ENCODE measurements at regions not wholly inside any gene's neighbourhood (a gene's known extent, or its start where the extent isn't known, plus 50 kb on each side); places are given as distances from the start of the nearest gene placed in this dataset.

- H3K27ac ChIP-seq: no peak overlapping the region
- TF ChIP-seq, protein P1, sequence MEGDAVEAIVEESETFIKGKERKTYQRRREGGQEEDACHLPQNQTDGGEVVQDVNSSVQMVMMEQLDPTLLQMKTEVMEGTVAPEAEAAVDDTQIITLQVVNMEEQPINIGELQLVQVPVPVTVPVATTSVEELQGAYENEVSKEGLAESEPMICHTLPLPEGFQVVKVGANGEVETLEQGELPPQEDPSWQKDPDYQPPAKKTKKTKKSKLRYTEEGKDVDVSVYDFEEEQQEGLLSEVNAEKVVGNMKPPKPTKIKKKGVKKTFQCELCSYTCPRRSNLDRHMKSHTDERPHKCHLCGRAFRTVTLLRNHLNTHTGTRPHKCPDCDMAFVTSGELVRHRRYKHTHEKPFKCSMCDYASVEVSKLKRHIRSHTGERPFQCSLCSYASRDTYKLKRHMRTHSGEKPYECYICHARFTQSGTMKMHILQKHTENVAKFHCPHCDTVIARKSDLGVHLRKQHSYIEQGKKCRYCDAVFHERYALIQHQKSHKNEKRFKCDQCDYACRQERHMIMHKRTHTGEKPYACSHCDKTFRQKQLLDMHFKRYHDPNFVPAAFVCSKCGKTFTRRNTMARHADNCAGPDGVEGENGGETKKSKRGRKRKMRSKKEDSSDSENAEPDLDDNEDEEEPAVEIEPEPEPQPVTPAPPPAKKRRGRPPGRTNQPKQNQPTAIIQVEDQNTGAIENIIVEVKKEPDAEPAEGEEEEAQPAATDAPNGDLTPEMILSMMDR (IDR thresholded peaks at IDR 0.05): no peak
- no peak for ATAC-seq
- no peaks in the 10 kb centered on the region for H3K9me3 ChIP-seq
- intact Hi-C loops (cut with DNase I): no loop called here
- H3K27me3 ChIP-seq (ENCODE audit: insufficient read depth in 3 of 3, low read length in 2 of 3): no peaks in the 10 kb centered on the region
- H3K36me3 ChIP-seq (ENCODE audit: insufficient read depth in 1 of 2, low read depth in 1 of 2): no peaks in the 10 kb centered on the region
- no peak overlapping the region for H3K4me3 ChIP-seq
- H3K4me1 ChIP-seq: no peaks in the 10 kb centered on the region
- DNase-seq: no peak
These were observed 435.2 kb downstream of the ZFHX3 start for GRCh38 chr16:72612718-72613117.

DNA sequence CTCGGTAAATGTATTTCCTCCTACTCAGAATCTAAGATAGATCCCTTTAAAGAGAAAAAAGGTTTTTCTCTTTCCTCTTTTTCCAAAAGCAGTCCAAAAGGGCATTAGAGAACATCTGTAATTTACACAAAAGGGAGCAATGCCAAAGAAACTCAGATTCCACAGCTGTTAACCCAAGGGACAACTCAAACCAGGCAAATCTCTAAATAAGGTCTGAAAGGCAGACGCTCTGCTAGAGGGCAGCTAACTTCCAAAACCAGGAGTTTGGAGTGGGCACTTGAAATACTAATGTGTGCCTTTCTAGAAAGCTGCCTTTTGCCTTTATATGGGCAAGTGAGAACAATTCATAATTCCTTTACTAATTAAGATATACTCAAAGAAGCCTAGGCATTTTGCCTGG is 435.7 kb downstream of the ZFHX3 start:
- Histone ChIP-seq H3K4me3 (no peak overlapping the region), H3K27me3 (ENCODE audit: insufficient read depth in 3 of 3, low read length in 2 of 3) (no peaks in the 10 kb centered on the region), H3K9me3 (no peaks in the 10 kb centered on the region), H3K4me1 (no peaks in the 10 kb centered on the region), H3K27ac (no peak overlapping the region), H3K36me3 (ENCODE audit: insufficient read depth in 1 of 2, low read depth in 1 of 2) (no peaks in the 10 kb centered on the region)
- WGBS, 3 donors: 20 to 25% (median 23%) methylated on average over 2 of the region's 2 CpGs
- TF ChIP-seq, protein P1 (IDR thresholded peaks at IDR 0.05): no peak
- intact Hi-C loops (cut with DNase I): no loop called here
- ATAC-seq (no peak), DNase-seq (no peak)

GRCh38 chr16:72609933-72610332 is 438.0 kb upstream of the PMFBP1 start:
- no peak overlapping the region for H3K4me3 ChIP-seq
- H3K9me3 ChIP-seq: no peaks in the 10 kb centered on the region
- intact Hi-C loops (cut with DNase I): no loop called here
- H3K27me3 ChIP-seq (ENCODE audit: insufficient read depth in 3 of 3, low read length in 2 of 3): no peaks in the 10 kb centered on the region
- H3K36me3 ChIP-seq (ENCODE audit: insufficient read depth in 1 of 2, low read depth in 1 of 2): no peaks in the 10 kb centered on the region
- no peaks in the 10 kb centered on the region for H3K4me1 ChIP-seq
- WGBS, 3 donors: 73 to 89% (median 78%) methylated on average over 3 of the region's 3 CpGs
- DNase-seq (no peak), ATAC-seq (no peak)
- H3K27ac ChIP-seq: no peak overlapping the region
- TF ChIP-seq, protein P1 (IDR thresholded peaks at IDR 0.05): no peak

- Histone ChIP-seq H3K9me3 (no peaks in the 10 kb centered on the region), H3K27ac (no peak overlapping the region), H3K36me3 (ENCODE audit: insufficient read depth in 1 of 2, low read depth in 1 of 2) (no peaks in the 10 kb centered on the region), H3K4me1 (no peaks in the 10 kb centered on the region), H3K27me3 (ENCODE audit: insufficient read depth in 3 of 3, low read length in 2 of 3) (no peaks in the 10 kb centered on the region), H3K4me3 (no peak overlapping the region)
- intact Hi-C loops (cut with DNase I): no loop called here
- DNase-seq (no peak), ATAC-seq (no peak)
- TF ChIP-seq, protein P1 (IDR thresholded peaks at IDR 0.05): no peak
- 40 to 66% (median 65%) methylated on average over 1 of the region's 1 CpG for WGBS, 3 donors
These were observed 437.1 kb upstream of the PMFBP1 start for GRCh38 chr16:72609066-72609465.

DNA sequence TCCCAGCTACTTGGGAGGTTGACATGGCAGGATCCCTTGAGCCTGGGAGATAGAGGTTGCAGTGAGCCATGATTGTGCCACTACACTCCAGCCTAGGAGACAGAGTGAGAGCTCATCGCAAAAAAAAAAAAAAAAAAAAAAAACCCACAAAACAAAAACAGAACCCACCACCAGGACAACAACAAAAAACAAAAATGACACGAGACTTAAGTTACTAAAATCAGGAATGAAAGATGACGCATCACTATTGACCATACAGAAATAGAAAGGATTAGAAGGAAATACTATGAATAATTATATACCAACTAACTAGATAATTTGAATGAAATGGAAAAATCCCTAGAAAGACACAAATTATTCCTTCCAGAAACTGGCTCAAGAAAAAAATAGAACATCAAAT is 432.4 kb upstream of the PMFBP1 start:
- no peak for ATAC-seq

More for the DNA sequence above, 432.4 kb upstream of the PMFBP1 start:
- no peak overlapping the region for H3K27ac ChIP-seq
- no peak overlapping the region for H3K4me3 ChIP-seq
- WGBS, 3 donors: 91 to 96% (median 95%) methylated on average over 2 to 3 of the region's 3 CpGs
- H3K36me3 ChIP-seq (ENCODE audit: insufficient read depth in 1 of 2, low read depth in 1 of 2): no peaks in the 10 kb centered on the region
- no peak for DNase-seq
- no peaks in the 10 kb centered on the region for H3K27me3 ChIP-seq (ENCODE audit: insufficient read depth in 3 of 3, low read length in 2 of 3)
- TF ChIP-seq, protein P1 (IDR thresholded peaks at IDR 0.05): no peak
- peaks cover 3% of the 10 kb centered on the region for H3K9me3 ChIP-seq
- intact Hi-C loops (cut with DNase I): no loop called here
- no peaks in the 10 kb centered on the region for H3K4me1 ChIP-seq
